GM19455 (cell line): ENCODE measurements at regions not wholly inside any gene's neighbourhood (a gene's known extent, or its start where the extent isn't known, plus 50 kb on each side); places are given as distances from the start of the nearest gene placed in this dataset.

Experiments
- ATAC-seq: cut with Tn5 transposase; IDR thresholded peaks from one replicate; pipeline ENCODE4 v1.9.1; 2021; ENCODE audit not compliant: unreplicated experiment

- no peak for ATAC-seq
Measured at GRCh38 chrY:21149971-21150370, 361.2 kb upstream of the RBMY1B start.

GRCh38 chrY:21169821-21170220 is 341.3 kb upstream of the RBMY1B start:
- ATAC-seq = no peak

DNA sequence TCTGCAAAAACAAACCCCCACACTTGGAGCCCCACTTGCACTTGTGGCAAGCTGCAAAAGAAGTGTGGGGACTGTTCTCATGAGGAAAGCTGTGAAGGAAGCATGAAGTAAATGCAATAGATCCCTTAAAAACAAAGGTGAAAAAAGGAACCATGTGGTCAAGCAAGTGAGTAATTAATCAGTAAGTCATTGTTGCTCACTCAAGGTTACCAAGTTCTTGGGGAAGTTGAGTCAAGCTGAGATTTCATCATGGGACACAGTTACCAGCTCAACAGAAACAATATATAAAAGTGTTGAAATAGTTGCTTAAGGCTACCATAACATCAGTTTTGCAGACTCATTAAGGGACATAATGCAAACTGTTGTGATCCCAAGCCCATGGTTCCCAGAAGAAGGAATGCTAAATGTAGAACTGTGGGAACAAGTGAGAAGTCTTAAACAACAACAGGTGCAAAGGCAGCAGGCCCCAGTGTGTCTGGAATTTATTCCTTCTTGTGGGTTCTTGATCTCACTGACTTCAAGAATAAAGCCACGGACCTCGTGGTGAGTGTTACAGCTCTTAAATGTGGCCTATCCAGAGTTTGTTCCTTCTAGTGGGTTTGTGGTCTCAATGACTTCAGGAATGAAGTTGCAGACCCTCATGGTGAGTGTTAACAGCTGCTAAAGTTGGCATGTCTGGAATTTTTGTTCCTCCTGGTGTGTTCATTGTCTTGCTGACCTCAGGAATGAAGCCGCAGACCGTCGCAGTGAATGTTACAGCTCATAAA is 336.3 kb upstream of the RBMY1B start:
- ATAC-seq = no peak

GRCh38 chrY:21175505-21175904 is 335.6 kb upstream of the RBMY1B start:
- ATAC-seq = no peak

GRCh38 chrY:21177306-21177800 is 333.8 kb upstream of the RBMY1B start:
- ATAC-seq = no peak

DNA sequence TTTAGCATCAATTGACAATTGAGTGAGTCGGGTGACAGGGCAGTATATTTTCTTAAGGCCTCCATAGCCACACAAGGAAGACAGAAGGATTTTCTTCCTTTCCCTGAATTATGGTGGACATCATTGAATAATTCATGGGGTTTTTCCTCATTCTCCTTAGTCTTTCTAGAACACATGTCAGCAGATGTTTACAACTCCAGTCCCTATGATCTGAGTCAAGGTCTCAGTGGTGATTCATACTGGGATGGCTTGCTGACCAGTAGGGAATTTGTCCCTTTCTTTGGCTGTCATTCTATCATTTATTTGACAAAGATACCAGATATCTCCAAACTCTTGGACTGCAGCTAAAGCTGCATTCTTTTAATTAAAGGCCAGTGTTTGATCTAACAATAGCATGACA is 332.9 kb upstream of the RBMY1B start:
- ATAC-seq = no peak

DNA sequence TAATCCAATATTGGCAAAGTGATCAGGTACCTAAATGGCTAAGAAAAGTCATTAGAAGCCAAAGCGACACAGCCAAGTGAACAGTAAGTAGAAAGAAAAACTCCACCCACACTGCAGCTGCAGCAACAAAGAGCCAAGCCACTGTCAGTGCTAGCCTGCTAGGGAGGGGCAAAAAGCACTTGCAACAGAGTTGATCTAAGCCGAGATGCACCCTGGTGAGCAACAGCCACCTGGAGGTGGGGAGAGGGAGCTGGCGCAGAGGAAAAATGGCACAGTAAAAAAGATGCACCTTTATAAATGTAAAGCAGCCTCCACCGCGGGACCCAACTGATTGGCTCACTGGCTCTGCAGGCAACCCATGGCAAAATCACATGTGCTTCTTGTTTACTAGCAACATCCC is 330.2 kb upstream of the RBMY1B start:
- no peak for ATAC-seq

GRCh38 chrY:21184271-21184670 is 326.9 kb upstream of the RBMY1B start:
- ATAC-seq = no peak

DNA sequence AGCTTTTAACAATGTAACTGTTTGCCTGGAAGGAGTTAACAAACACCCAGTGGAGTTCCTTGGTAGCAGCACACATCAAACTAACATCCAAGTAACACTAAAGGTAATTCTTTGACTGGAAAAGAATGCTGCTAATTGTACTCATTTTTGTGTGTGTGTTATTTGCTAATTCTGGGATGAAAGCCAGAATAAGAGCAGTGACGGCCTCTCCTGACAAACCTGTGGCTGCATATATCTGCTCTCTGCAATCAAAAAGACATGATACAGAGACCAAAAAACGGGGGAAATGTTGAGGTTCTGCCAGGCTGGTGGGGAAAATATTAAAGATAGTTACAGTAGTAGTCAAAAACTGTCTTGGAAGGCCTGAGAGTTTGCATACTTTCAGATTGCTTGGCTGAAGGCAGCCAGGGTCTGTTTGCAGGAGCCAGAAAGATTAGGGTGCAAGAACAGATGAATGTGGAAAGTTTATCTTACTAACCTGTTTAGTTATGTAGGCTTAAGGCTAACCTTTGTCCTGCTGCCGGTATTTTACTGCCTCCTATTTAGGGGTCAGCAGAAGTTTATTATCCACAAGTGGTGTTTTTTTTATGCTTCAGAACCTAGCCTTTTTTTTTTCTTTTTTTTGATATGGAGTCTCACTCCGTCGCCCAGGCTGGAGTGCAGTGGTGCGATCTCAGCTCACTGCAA is 325.6 kb upstream of the RBMY1B start:
- ATAC-seq = no peak

- ATAC-seq = no peak
Measured at GRCh38 chrY:21192694-21193093, 318.4 kb upstream of the RBMY1B start.

GRCh38 chrY:21200246-21200645 is 310.9 kb upstream of the RBMY1B start:
- ATAC-seq = no peak

GRCh38 chrY:21227849-21228248 is 283.3 kb upstream of the RBMY1B start:
- no peak for ATAC-seq

DNA sequence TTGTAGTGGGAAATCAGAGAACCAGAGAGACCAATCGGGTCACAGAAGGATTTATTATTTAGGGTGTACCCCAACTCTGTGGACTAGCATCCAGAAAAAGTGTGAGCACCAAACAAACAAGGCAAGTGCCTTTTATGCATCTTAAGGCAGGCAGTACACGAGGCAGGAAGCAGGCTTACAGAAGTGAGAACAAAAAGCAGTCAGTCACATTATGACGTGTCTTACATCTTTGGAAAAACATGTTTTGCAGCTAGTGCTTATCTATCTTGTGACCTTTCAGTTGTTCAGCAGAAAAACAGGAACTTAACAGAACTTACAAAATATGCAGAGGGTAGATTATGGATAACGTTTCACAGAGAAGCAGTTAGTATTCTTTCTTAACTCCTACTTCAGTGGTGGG is 270.9 kb upstream of the RBMY1B start:
- peak; percentile 100 for ATAC-seq

DNA sequence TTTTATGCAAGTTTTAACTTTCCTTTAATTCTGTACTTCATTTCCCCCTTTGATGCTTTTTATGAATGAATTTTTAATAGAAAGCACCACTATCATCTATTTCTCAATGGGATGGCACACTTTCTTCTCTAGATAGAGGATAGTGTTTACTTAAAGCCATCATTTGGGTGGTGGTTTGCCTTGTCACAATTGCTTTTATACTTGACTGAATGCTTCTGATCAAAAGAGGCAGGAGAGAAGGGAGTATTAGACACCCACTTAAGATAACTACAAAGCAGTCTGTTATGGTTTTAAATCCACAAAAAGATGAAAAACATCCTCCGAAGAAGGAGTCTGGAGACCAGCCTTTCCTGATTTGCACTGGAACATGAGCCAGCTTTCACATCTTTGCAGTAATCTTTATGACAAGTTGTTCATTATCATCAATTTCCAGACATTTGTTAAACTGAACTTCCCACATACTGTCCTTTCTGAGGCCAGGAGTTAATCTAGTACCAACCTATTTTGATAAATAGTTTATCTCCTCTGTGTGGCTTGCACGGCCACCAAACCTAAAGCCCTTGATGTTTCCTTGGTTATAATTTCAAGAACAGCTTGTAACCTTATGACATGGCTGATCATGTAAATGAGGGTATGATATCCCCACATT is 270.4 kb upstream of the RBMY1B start:
- no peak for ATAC-seq

DNA sequence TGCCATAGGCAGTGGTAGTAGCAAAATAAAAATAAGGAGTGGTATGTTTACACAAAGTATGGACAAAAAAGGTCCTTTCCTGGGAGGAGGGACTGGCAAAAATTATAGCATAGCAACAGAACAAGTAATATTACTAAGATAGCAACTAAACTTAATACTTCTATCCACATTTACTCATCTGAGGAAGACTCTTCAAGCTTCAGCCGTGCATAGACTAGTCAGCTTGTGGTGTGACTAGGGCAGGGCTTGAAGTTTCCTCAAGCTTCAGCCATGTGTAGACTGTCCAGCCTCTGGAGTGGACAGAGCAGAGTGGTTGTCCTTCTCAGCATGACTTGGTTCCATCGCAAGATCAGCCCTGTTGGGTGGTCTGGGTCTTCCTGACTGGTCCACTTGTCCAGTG is 268.3 kb upstream of the RBMY1B start:
- ATAC-seq = no peak

GRCh38 chrY:21246780-21247179 is 264.4 kb upstream of the RBMY1B start:
- no peak for ATAC-seq

DNA sequence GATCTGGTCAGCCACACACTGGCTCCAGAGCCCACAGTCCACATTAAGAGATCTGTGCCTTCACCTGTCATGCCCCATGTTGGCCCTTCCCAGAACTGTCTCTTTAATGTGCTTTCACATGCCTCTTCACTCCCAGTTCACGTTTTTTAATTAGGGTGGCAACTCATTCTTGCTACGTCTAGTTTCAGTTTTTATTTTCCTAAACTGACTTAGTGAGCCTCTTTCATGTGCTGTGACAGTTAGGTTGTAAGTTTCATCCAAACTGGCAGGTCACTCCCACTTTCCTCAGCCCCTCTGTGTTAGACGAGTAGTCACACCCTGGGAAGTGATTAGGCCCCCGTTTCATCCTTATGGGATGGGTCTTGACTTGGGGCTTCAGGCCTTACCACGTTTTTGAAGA is 262.5 kb upstream of the RBMY1B start:
- ATAC-seq = no peak

DNA sequence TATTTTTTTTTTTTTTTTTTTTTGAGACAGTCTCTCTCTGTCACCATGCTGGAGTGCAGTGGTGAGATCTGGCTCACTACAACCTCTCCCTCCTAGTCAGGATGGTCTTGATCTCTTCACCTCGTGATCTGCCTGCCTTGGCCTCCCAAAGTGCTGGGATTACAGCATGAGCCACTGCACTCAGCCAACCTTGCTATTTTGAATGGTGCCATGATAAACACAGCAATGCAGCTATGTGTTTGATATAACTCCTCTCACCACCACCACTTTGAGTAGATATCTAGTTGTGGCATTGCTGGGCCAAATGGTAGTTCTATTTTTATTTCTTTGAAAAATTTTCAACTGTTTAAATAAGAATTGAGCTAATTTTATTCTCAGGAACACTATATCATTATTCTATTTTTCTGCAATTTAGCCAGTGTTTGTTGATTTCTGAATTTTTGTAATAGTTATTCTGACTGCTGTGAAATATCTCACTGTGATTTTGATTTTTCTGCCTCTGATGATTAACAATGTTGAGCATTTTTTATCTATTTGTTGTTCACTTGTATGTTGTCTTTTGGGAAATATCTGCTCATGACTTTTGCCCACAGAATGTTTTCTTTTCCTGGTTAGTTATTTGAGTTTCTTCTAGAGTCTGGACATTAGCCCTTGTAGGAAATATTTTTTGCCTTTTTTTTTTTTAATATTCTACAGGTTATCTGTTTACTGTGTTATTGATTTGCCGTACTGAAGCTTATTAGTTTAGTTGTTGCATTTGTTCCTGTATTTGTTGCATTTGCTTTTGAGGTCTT is 257.5 kb upstream of the RBMY1B start:
- no peak for ATAC-seq

- ATAC-seq = no peak
Measured at GRCh38 chrY:21254476-21254875, 256.7 kb upstream of the RBMY1B start.

GRCh38 chrY:21256820-21257219 is 254.3 kb upstream of the RBMY1B start:
- ATAC-seq = peak; percentile 55

- no peak for ATAC-seq
Measured at GRCh38 chrY:21259707-21260106, 251.4 kb upstream of the RBMY1B start.
